ENCODE measurements at regions not wholly inside any gene's neighbourhood (a gene's known extent, or its start where the extent isn't known, plus 50 kb on each side); places are given as distances from the start of the nearest gene placed in this dataset.

- no peak overlapping the region for H3K27ac ChIP-seq (ENCODE audit: low read depth in 2 of 2, low read length in 2 of 2)
- H3K4me3 ChIP-seq (ENCODE audit: low read length in 2 of 2): no peak overlapping the region
- no peaks in the 10 kb centered on the region for H3K4me1 ChIP-seq (ENCODE audit: control insufficient read depth in 2 of 2, insufficient read depth in 2 of 2, low read length in 2 of 2)
- no peaks in the 10 kb centered on the region for H3K27me3 ChIP-seq (ENCODE audit: control insufficient read depth in 2 of 2, insufficient read depth in 2 of 2, low read length in 2 of 2)
- H3K9me3 ChIP-seq (ENCODE audit: control insufficient read depth in 2 of 2, low read length in 2 of 2): no peaks in the 10 kb centered on the region
- no peaks in the 10 kb centered on the region for H3K36me3 ChIP-seq (ENCODE audit: control insufficient read depth in 2 of 2, insufficient read depth in 2 of 2, low read length in 2 of 2)
- no peak overlapping the region for H3K9ac ChIP-seq (ENCODE audit: low read depth in 1 of 2, low read length in 2 of 2)
Observed at GRCh38 chr11:23520226-23520960, 660.1 kb upstream of the CCDC179 start.

- Histone ChIP-seq H3K27ac (ENCODE audit: low read depth in 2 of 2, low read length in 2 of 2) (no peak overlapping the region), H3K36me3 (ENCODE audit: control insufficient read depth in 2 of 2, insufficient read depth in 2 of 2, low read length in 2 of 2) (no peaks in the 10 kb centered on the region), H3K4me1 (ENCODE audit: control insufficient read depth in 2 of 2, insufficient read depth in 2 of 2, low read length in 2 of 2) (peaks cover 0 to 3% of the 10 kb centered on the region in 2 donors), H3K9me3 (ENCODE audit: control insufficient read depth in 2 of 2, low read length in 2 of 2) (no peaks in the 10 kb centered on the region), H3K27me3 (ENCODE audit: control insufficient read depth in 2 of 2, insufficient read depth in 2 of 2, low read length in 2 of 2) (no peaks in the 10 kb centered on the region), H3K4me3 (ENCODE audit: low read length in 2 of 2) (no peak overlapping the region), H3K9ac (ENCODE audit: low read depth in 1 of 2, low read length in 2 of 2) (no peak overlapping the region)
Observed at GRCh38 chr11:23536907-23537306, 676.6 kb upstream of the CCDC179 start.

- Histone ChIP-seq H3K4me1 (ENCODE audit: control insufficient read depth in 2 of 2, insufficient read depth in 2 of 2, low read length in 2 of 2) (peaks cover 0 to 3% of the 10 kb centered on the region in 2 donors), H3K9ac (ENCODE audit: low read depth in 1 of 2, low read length in 2 of 2) (no peak overlapping the region), H3K27ac (ENCODE audit: low read depth in 2 of 2, low read length in 2 of 2) (no peak overlapping the region), H3K27me3 (ENCODE audit: control insufficient read depth in 2 of 2, insufficient read depth in 2 of 2, low read length in 2 of 2) (no peaks in the 10 kb centered on the region), H3K36me3 (ENCODE audit: control insufficient read depth in 2 of 2, insufficient read depth in 2 of 2, low read length in 2 of 2) (no peaks in the 10 kb centered on the region), H3K9me3 (ENCODE audit: control insufficient read depth in 2 of 2, low read length in 2 of 2) (no peaks in the 10 kb centered on the region), H3K4me3 (ENCODE audit: low read length in 2 of 2) (no peak overlapping the region)
Observed at GRCh38 chr11:23539556-23539955, 679.3 kb upstream of the CCDC179 start.

GRCh38 chr11:23540101-23540561 lies 679.9 kb upstream of the CCDC179 start:
- no peaks in the 10 kb centered on the region for H3K36me3 ChIP-seq (ENCODE audit: control insufficient read depth in 2 of 2, insufficient read depth in 2 of 2, low read length in 2 of 2)
- H3K27ac ChIP-seq (ENCODE audit: low read depth in 2 of 2, low read length in 2 of 2): no peak overlapping the region
- no peak overlapping the region for H3K4me3 ChIP-seq (ENCODE audit: low read length in 2 of 2)
- no peak overlapping the region for H3K9ac ChIP-seq (ENCODE audit: low read depth in 1 of 2, low read length in 2 of 2)
- no peaks in the 10 kb centered on the region for H3K9me3 ChIP-seq (ENCODE audit: control insufficient read depth in 2 of 2, low read length in 2 of 2)
- no peaks in the 10 kb centered on the region for H3K27me3 ChIP-seq (ENCODE audit: control insufficient read depth in 2 of 2, insufficient read depth in 2 of 2, low read length in 2 of 2)
- peaks cover 0 to 3% of the 10 kb centered on the region in 2 donors for H3K4me1 ChIP-seq (ENCODE audit: control insufficient read depth in 2 of 2, insufficient read depth in 2 of 2, low read length in 2 of 2)

- H3K4me3 ChIP-seq (ENCODE audit: low read length in 2 of 2): no peak overlapping the region
- no peaks in the 10 kb centered on the region for H3K27me3 ChIP-seq (ENCODE audit: control insufficient read depth in 2 of 2, insufficient read depth in 2 of 2, low read length in 2 of 2)
- no peaks in the 10 kb centered on the region for H3K36me3 ChIP-seq (ENCODE audit: control insufficient read depth in 2 of 2, insufficient read depth in 2 of 2, low read length in 2 of 2)
- H3K9ac ChIP-seq (ENCODE audit: low read depth in 1 of 2, low read length in 2 of 2): no peak overlapping the region
- no peak overlapping the region for H3K27ac ChIP-seq (ENCODE audit: low read depth in 2 of 2, low read length in 2 of 2)
- H3K9me3 ChIP-seq (ENCODE audit: control insufficient read depth in 2 of 2, low read length in 2 of 2): no peaks in the 10 kb centered on the region
- peaks cover 0 to 3% of the 10 kb centered on the region in 2 donors for H3K4me1 ChIP-seq (ENCODE audit: control insufficient read depth in 2 of 2, insufficient read depth in 2 of 2, low read length in 2 of 2)
Observed at GRCh38 chr11:23542189-23542588, 681.9 kb upstream of the CCDC179 start.

- no peaks in the 10 kb centered on the region for H3K36me3 ChIP-seq (ENCODE audit: control insufficient read depth in 2 of 2, insufficient read depth in 2 of 2, low read length in 2 of 2)
- H3K4me3 ChIP-seq (ENCODE audit: low read length in 2 of 2): no peak overlapping the region
Observed at GRCh38 chr11:23542816-23543215, 682.5 kb upstream of the CCDC179 start.

GRCh38 chr11:23543651-23544222 lies 683.5 kb upstream of the CCDC179 start:
- H3K9ac ChIP-seq (ENCODE audit: low read depth in 1 of 2, low read length in 2 of 2): no peak overlapping the region

More at GRCh38 chr11:23542816-23543215, 682.5 kb upstream of the CCDC179 start:
- H3K9me3 ChIP-seq (ENCODE audit: control insufficient read depth in 2 of 2, low read length in 2 of 2): no peaks in the 10 kb centered on the region
- H3K4me1 ChIP-seq (ENCODE audit: control insufficient read depth in 2 of 2, insufficient read depth in 2 of 2, low read length in 2 of 2): peaks cover 0 to 3% of the 10 kb centered on the region in 2 donors
- H3K27me3 ChIP-seq (ENCODE audit: control insufficient read depth in 2 of 2, insufficient read depth in 2 of 2, low read length in 2 of 2): no peaks in the 10 kb centered on the region
- no peak overlapping the region for H3K9ac ChIP-seq (ENCODE audit: low read depth in 1 of 2, low read length in 2 of 2)
- H3K27ac ChIP-seq (ENCODE audit: low read depth in 2 of 2, low read length in 2 of 2): no peak overlapping the region

GRCh38 chr11:23551706-23552105 lies 691.4 kb upstream of the CCDC179 start:
- Histone ChIP-seq H3K4me3 (ENCODE audit: low read length in 2 of 2) (no peak overlapping the region), H3K36me3 (ENCODE audit: control insufficient read depth in 2 of 2, insufficient read depth in 2 of 2, low read length in 2 of 2) (no peaks in the 10 kb centered on the region), H3K27ac (ENCODE audit: low read depth in 2 of 2, low read length in 2 of 2) (no peak overlapping the region), H3K4me1 (ENCODE audit: control insufficient read depth in 2 of 2, insufficient read depth in 2 of 2, low read length in 2 of 2) (no peaks in the 10 kb centered on the region), H3K9me3 (ENCODE audit: control insufficient read depth in 2 of 2, low read length in 2 of 2) (no peaks in the 10 kb centered on the region), H3K27me3 (ENCODE audit: control insufficient read depth in 2 of 2, insufficient read depth in 2 of 2, low read length in 2 of 2) (no peaks in the 10 kb centered on the region), H3K9ac (ENCODE audit: low read depth in 1 of 2, low read length in 2 of 2) (no peak overlapping the region)

More at GRCh38 chr11:23543651-23544222, 683.5 kb upstream of the CCDC179 start:
- no peaks in the 10 kb centered on the region for H3K9me3 ChIP-seq (ENCODE audit: control insufficient read depth in 2 of 2, low read length in 2 of 2)
- peaks cover 0 to 3% of the 10 kb centered on the region in 2 donors for H3K4me1 ChIP-seq (ENCODE audit: control insufficient read depth in 2 of 2, insufficient read depth in 2 of 2, low read length in 2 of 2)
- no peaks in the 10 kb centered on the region for H3K36me3 ChIP-seq (ENCODE audit: control insufficient read depth in 2 of 2, insufficient read depth in 2 of 2, low read length in 2 of 2)
- no peak overlapping the region for H3K27ac ChIP-seq (ENCODE audit: low read depth in 2 of 2, low read length in 2 of 2)
- H3K27me3 ChIP-seq (ENCODE audit: control insufficient read depth in 2 of 2, insufficient read depth in 2 of 2, low read length in 2 of 2): no peaks in the 10 kb centered on the region
- H3K4me3 ChIP-seq (ENCODE audit: low read length in 2 of 2): no peak overlapping the region

GRCh38 chr11:23554002-23554401 lies 693.7 kb upstream of the CCDC179 start:
- Histone ChIP-seq H3K9me3 (ENCODE audit: control insufficient read depth in 2 of 2, low read length in 2 of 2) (no peaks in the 10 kb centered on the region), H3K27me3 (ENCODE audit: control insufficient read depth in 2 of 2, insufficient read depth in 2 of 2, low read length in 2 of 2) (no peaks in the 10 kb centered on the region), H3K27ac (ENCODE audit: low read depth in 2 of 2, low read length in 2 of 2) (no peak overlapping the region), H3K9ac (ENCODE audit: low read depth in 1 of 2, low read length in 2 of 2) (no peak overlapping the region), H3K36me3 (ENCODE audit: control insufficient read depth in 2 of 2, insufficient read depth in 2 of 2, low read length in 2 of 2) (no peaks in the 10 kb centered on the region), H3K4me3 (ENCODE audit: low read length in 2 of 2) (no peak overlapping the region), H3K4me1 (ENCODE audit: control insufficient read depth in 2 of 2, insufficient read depth in 2 of 2, low read length in 2 of 2) (no peaks in the 10 kb centered on the region)

GRCh38 chr11:23555085-23555484 lies 694.8 kb upstream of the CCDC179 start:
- no peaks in the 10 kb centered on the region for H3K9me3 ChIP-seq (ENCODE audit: control insufficient read depth in 2 of 2, low read length in 2 of 2)
- H3K27ac ChIP-seq (ENCODE audit: low read depth in 2 of 2, low read length in 2 of 2): no peak overlapping the region
- H3K27me3 ChIP-seq (ENCODE audit: control insufficient read depth in 2 of 2, insufficient read depth in 2 of 2, low read length in 2 of 2): no peaks in the 10 kb centered on the region
- no peaks in the 10 kb centered on the region for H3K36me3 ChIP-seq (ENCODE audit: control insufficient read depth in 2 of 2, insufficient read depth in 2 of 2, low read length in 2 of 2)
- no peak overlapping the region for H3K9ac ChIP-seq (ENCODE audit: low read depth in 1 of 2, low read length in 2 of 2)
- H3K4me1 ChIP-seq (ENCODE audit: control insufficient read depth in 2 of 2, insufficient read depth in 2 of 2, low read length in 2 of 2): no peaks in the 10 kb centered on the region
- H3K4me3 ChIP-seq (ENCODE audit: low read length in 2 of 2): no peak overlapping the region

Measured in mucosa of rectum (tissue), 2 donors.